ENCODE measurements at regions not wholly inside any gene's neighbourhood (a gene's known extent, or its start where the extent isn't known, plus 50 kb on each side); places are given as distances from the start of the nearest gene placed in this dataset.

- TF ChIP-seq REST (IDR thresholded peaks at IDR 0.05; ENCODE audit: low read depth) = no peak
- no peak for TF ChIP-seq TAF1 (IDR thresholded peaks at IDR 0.05; ENCODE audit: low read depth)
- no peak for TF ChIP-seq FOXM1 (IDR thresholded peaks at IDR 0.05; ENCODE audit: borderline replicate concordance, low read depth)
These were observed 120.4 kb upstream of the KAZN start for GRCh38 chr1:14478120-14478519.
